ENCODE measurements at regions not wholly inside any gene's neighbourhood (a gene's known extent, or its start where the extent isn't known, plus 50 kb on each side); places are given as distances from the start of the nearest gene placed in this dataset.

- TF ChIP-seq PATZ1 (CRISPR knock-in tag; IDR thresholded peaks at IDR 0.05; ENCODE audit: borderline replicate concordance) (no peak), CSRNP3 (CRISPR knock-in tag; IDR thresholded peaks at IDR 0.05) (no peak), CREB5 (CRISPR knock-in tag; IDR thresholded peaks at IDR 0.05; ENCODE audit: low read depth) (no peak), ZC3H10 (CRISPR knock-in tag; IDR thresholded peaks at IDR 0.05) (no peak), BACH2 (CRISPR knock-in tag; IDR thresholded peaks at IDR 0.05; ENCODE audit: borderline replicate concordance) (no peak), RARB (CRISPR knock-in tag; IDR thresholded peaks at IDR 0.05) (no peak), ARNTL (CRISPR knock-in tag; IDR thresholded peaks at IDR 0.05; ENCODE audit: borderline replicate concordance, low read depth) (no peak), POU6F1 (CRISPR knock-in tag; IDR thresholded peaks at IDR 0.05; ENCODE audit: borderline replicate concordance, low read depth) (no peak), ZNF8 (CRISPR knock-in tag; IDR thresholded peaks at IDR 0.05) (no peak), TSHZ2 (CRISPR knock-in tag; IDR thresholded peaks at IDR 0.05) (no peak), CSDC2 (CRISPR knock-in tag; IDR thresholded peaks at IDR 0.05) (no peak), ZFP30 (CRISPR knock-in tag; IDR thresholded peaks at IDR 0.05) (no peak), ISL1 (CRISPR knock-in tag; IDR thresholded peaks at IDR 0.05) (no peak), ESRRG (CRISPR knock-in tag; IDR thresholded peaks at IDR 0.05) (no peak)
- no peak for ATAC-seq
Measured at GRCh38 chr3:1499694-1500093, 406.9 kb downstream of the CNTN6 start.

- no peak for ATAC-seq
- TF ChIP-seq ZNF8 (CRISPR knock-in tag; IDR thresholded peaks at IDR 0.05) (no peak), ZFP30 (CRISPR knock-in tag; IDR thresholded peaks at IDR 0.05) (no peak)
Measured at GRCh38 chr3:1501406-1502115, 408.7 kb downstream of the CNTN6 start.

GRCh38 chr3:1506090-1506489, 413.3 kb downstream of the CNTN6 start:
- TF ChIP-seq PATZ1 (CRISPR knock-in tag; IDR thresholded peaks at IDR 0.05; ENCODE audit: borderline replicate concordance) (no peak), ZFP30 (CRISPR knock-in tag; IDR thresholded peaks at IDR 0.05) (no peak), TSHZ2 (CRISPR knock-in tag; IDR thresholded peaks at IDR 0.05) (no peak), ESRRG (CRISPR knock-in tag; IDR thresholded peaks at IDR 0.05) (no peak), CSDC2 (CRISPR knock-in tag; IDR thresholded peaks at IDR 0.05) (no peak), ZC3H10 (CRISPR knock-in tag; IDR thresholded peaks at IDR 0.05) (no peak), RARB (CRISPR knock-in tag; IDR thresholded peaks at IDR 0.05) (no peak), ARNTL (CRISPR knock-in tag; IDR thresholded peaks at IDR 0.05; ENCODE audit: borderline replicate concordance, low read depth) (no peak), TCF4 (CRISPR knock-in tag; IDR thresholded peaks at IDR 0.05; ENCODE audit: borderline replicate concordance) (no peak), BACH2 (CRISPR knock-in tag; IDR thresholded peaks at IDR 0.05; ENCODE audit: borderline replicate concordance) (no peak)
- ATAC-seq, result no peak

All from SK-N-SH treated with all-trans-retinoic acid at 6 μM for 48 hours (cell line).